Astrocyte (in vitro differentiated cells and primary cell): ENCODE measurements at regions not wholly inside any gene's neighbourhood (a gene's known extent, or its start where the extent isn't known, plus 50 kb on each side); places are given as distances from the start of the nearest gene placed in this dataset.

Source experiments
- DNase-seq: peaks from one replicate; pipeline ENCODE4 v3.0.0-alpha.2; 2010; ENCODE audit warnings: low read depth
- FAIRE-seq: peaks from 2 replicates; lab custom pipeline; 2011; peaks lifted over from hg19 to GRCh38; lab: Jason Lieb, UNC
- H2AFZ ChIP-seq: 2 replicates; pipeline ENCODE4 v1.6.0; 2012; ENCODE audit warnings: low read depth, low read length, inconsistent platforms
- H3K27ac ChIP-seq: 2 replicates; pipeline ENCODE4 v1.5.1; 2011; ENCODE audit warnings: low read depth, low read length, inconsistent platforms
- H3K27me3 ChIP-seq: 2 replicates; pipeline ENCODE4 v1.6.0; 2011; ENCODE audit warnings: low read length, inconsistent platforms; ENCODE audit not compliant: insufficient read depth
- H3K36me3 ChIP-seq: 2 replicates; pipeline ENCODE4 v1.5.1; 2011; ENCODE audit warnings: low read length, inconsistent platforms; ENCODE audit not compliant: insufficient read depth
- H3K4me1 ChIP-seq: 2 replicates; pipeline ENCODE4 v1.5.1; 2011; ENCODE audit warnings: low read length, inconsistent platforms; ENCODE audit not compliant: insufficient read depth
- H3K4me2 ChIP-seq: 2 replicates; pipeline ENCODE4 v1.6.0; 2012; ENCODE audit warnings: low read length, inconsistent platforms
- H3K4me3 ChIP-seq: 2 replicates; pipeline ENCODE4 v1.5.1; 2011; ENCODE audit warnings: low read depth, mild to moderate bottlenecking, low read length, inconsistent platforms; ENCODE audit not compliant: insufficient read depth
- H3K79me2 ChIP-seq: 2 replicates; pipeline ENCODE4 v1.6.0; 2012; ENCODE audit warnings: mild to moderate bottlenecking, low read length, inconsistent platforms; ENCODE audit not compliant: insufficient read depth
- H3K9ac ChIP-seq: 2 replicates; pipeline ENCODE4 v1.6.0; 2012; ENCODE audit warnings: mild to moderate bottlenecking, low read length, inconsistent platforms
- H3K9me3 ChIP-seq: 2 replicates; pipeline ENCODE4 v1.5.1; 2012; ENCODE audit warnings: low read depth, mild to moderate bottlenecking, low read length, inconsistent platforms; ENCODE audit not compliant: insufficient read depth
- H4K20me1 ChIP-seq: 2 replicates; pipeline ENCODE4 v1.6.0; 2012; ENCODE audit warnings: low read length, inconsistent platforms; ENCODE audit not compliant: insufficient read depth
- H3K27ac Mint-ChIP-seq: one replicate; pipeline ENCODE4 v1.8.0; 2021; ENCODE audit warnings: mild to moderate bottlenecking, mixed read lengths; ENCODE audit not compliant: unreplicated experiment
- H3K27me3 Mint-ChIP-seq: one replicate; pipeline ENCODE4 v1.8.0; 2021; ENCODE audit warnings: low read depth, mixed read lengths; ENCODE audit not compliant: unreplicated experiment
- H3K36me3 Mint-ChIP-seq: one replicate; pipeline ENCODE4 v1.8.0; 2021; ENCODE audit warnings: low read depth, mixed read lengths; ENCODE audit not compliant: unreplicated experiment
- H3K4me1 Mint-ChIP-seq: one replicate; pipeline ENCODE4 v1.8.0; 2021; ENCODE audit warnings: low read depth, mixed read lengths; ENCODE audit not compliant: unreplicated experiment
- H3K4me3 Mint-ChIP-seq: one replicate; pipeline ENCODE4 v1.8.0; 2021; ENCODE audit warnings: mild to moderate bottlenecking, moderate library complexity, mixed read lengths; ENCODE audit not compliant: unreplicated experiment
- H3K9me3 Mint-ChIP-seq: one replicate; pipeline ENCODE4 v1.8.0; 2021; ENCODE audit warnings: mild to moderate bottlenecking, mixed read lengths; ENCODE audit not compliant: unreplicated experiment
- CTCF ChIP-seq: IDR thresholded peaks from 2 replicates; pipeline ENCODE4 v1.5.1; 2011; ENCODE audit warnings: low read depth, mild to moderate bottlenecking, inconsistent platforms, low read length, moderate library complexity; ENCODE audit not compliant: insufficient read depth
- EZH2 ChIP-seq: IDR thresholded peaks from 2 replicates; pipeline ENCODE4 v1.6.1; 2012; ENCODE audit warnings: mild to moderate bottlenecking, low read length, inconsistent platforms; ENCODE audit not compliant: insufficient read depth

DNA sequence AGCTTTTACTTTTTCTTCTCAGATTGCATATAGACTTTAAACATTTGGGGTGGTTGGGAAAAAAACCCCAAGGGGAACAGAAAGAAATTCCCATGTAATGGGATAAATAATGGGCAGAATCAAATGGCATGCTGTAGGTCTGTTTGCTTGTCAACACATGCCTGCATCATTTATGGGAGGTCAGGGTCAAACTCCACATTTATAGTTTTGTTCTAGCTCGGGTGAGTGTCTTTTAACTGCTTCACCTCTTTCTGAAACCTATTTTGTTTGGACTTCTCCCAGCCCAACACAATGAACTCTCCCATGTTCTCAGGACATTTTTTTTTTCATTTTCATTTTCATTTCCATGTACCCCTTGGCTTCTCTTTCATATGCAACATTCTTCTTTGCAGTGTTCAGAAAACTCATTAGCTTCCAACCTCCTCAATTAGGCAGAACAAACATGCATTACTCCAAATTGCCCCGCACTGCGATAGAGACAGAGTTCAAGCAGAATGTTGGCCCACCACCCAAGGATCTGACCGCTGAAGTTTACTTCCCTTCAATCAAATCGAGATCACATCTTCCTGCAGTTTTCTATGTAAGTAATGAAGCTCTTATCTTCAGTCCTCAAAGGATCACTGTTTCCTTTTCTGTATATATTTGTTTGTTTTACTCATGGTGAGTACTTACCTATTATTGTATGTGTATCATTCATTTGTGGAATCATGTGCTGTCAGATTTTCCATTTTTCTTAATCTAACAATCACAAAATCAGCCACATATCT is 354.6 kb downstream of the ZSWIM6 start:
- Histone ChIP-seq H3K4me2 (no peak overlapping the region), H3K36me3 (no peaks in the 10 kb centered on the region), H3K9me3 (no peaks in the 10 kb centered on the region), H3K27ac (no peak overlapping the region), H2AFZ (no peak overlapping the region), H3K4me3 (no peak overlapping the region), H3K4me1 (no peaks in the 10 kb centered on the region), H3K9ac (no peak overlapping the region), H4K20me1 (no peaks in the 10 kb centered on the region), H3K27me3 (no peaks in the 10 kb centered on the region), H3K79me2 (no peaks in the 10 kb centered on the region)
- TF ChIP-seq EZH2 (no peak), CTCF (no peak)
- no peak for FAIRE-seq
- H3K27ac Mint-ChIP-seq = no peak overlapping the region
- peaks cover 1% of the 10 kb centered on the region for H3K9me3 Mint-ChIP-seq
- H3K27me3 Mint-ChIP-seq = peaks cover 3% of the 10 kb centered on the region
- no peaks in the 10 kb centered on the region for H3K36me3 Mint-ChIP-seq
- peaks cover 14% of the 10 kb centered on the region for H3K4me1 Mint-ChIP-seq
- no peak for DNase-seq
- H3K4me3 Mint-ChIP-seq = no peak overlapping the region

GRCh38 chr5:61687371-61687770 is 355.3 kb downstream of the ZSWIM6 start:
- Histone ChIP-seq H3K36me3 (no peaks in the 10 kb centered on the region), H4K20me1 (no peaks in the 10 kb centered on the region), H3K9me3 (no peaks in the 10 kb centered on the region), H3K4me3 (no peak overlapping the region), H3K4me1 (no peaks in the 10 kb centered on the region), H3K4me2 (no peak overlapping the region), H3K27ac (no peak overlapping the region), H2AFZ (no peak overlapping the region), H3K79me2 (no peaks in the 10 kb centered on the region), H3K9ac (no peak overlapping the region), H3K27me3 (no peaks in the 10 kb centered on the region)
- Mint-ChIP-seq H3K4me3 (no peak overlapping the region), H3K9me3 (peaks cover 1% of the 10 kb centered on the region), H3K4me1 (peaks cover 14% of the 10 kb centered on the region), H3K27ac (no peak overlapping the region), H3K27me3 (peaks cover 3% of the 10 kb centered on the region), H3K36me3 (no peaks in the 10 kb centered on the region)
- peak; percentile 31 for DNase-seq
- no peak for TF ChIP-seq CTCF
- no peak for TF ChIP-seq EZH2
- FAIRE-seq = no peak

DNA sequence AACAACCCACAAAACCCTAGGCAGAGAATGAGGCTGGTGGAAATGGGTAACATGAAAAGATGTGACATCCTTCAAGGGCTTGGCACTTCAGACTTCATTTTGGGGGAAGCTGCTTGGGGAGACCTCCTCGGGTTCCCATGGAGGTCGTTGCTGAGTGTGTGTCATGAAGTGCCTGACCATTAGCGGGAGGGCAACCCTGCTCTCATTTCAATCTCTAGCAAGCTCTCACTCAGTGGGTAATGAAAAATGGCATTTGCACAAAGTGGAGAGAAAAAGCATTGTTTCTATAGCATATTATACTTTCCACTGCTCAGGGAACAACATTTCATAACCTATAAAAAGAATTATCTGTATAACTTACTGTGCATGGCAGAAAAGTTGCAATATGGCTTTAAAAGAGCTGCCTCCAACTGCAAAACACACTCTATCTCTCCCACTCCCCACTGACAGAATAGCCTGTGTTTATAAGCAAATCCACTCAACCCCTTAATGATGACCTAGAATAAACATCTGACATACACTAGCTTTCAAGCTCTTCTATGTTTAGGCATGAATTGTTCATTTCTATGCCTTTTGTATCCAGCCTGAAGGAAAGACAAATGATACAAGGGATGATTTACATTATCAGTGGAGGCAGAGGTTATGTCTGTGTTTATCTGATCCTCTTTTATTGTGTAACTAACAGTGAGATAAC is 357.2 kb downstream of the ZSWIM6 start:
- no peak overlapping the region for H3K9ac ChIP-seq
- H3K36me3 Mint-ChIP-seq = no peaks in the 10 kb centered on the region
- no peak for FAIRE-seq
- H3K27me3 Mint-ChIP-seq = peaks cover 3% of the 10 kb centered on the region
- H3K36me3 ChIP-seq = no peaks in the 10 kb centered on the region
- TF ChIP-seq EZH2 (no peak), CTCF (no peak)
- no peaks in the 10 kb centered on the region for H3K9me3 ChIP-seq
- no peaks in the 10 kb centered on the region for H3K4me1 ChIP-seq
- DNase-seq = no peak
- no peak overlapping the region for H3K27ac ChIP-seq
- no peak overlapping the region for H3K4me2 ChIP-seq
- H3K79me2 ChIP-seq = no peaks in the 10 kb centered on the region
- H3K4me3 ChIP-seq = no peak overlapping the region
- H3K4me1 Mint-ChIP-seq = peaks cover 14% of the 10 kb centered on the region
- H3K4me3 Mint-ChIP-seq = no peak overlapping the region
- H3K27me3 ChIP-seq = no peaks in the 10 kb centered on the region
- no peak overlapping the region for H2AFZ ChIP-seq
- H3K27ac Mint-ChIP-seq = no peak overlapping the region
- peaks cover 1% of the 10 kb centered on the region for H3K9me3 Mint-ChIP-seq
- no peaks in the 10 kb centered on the region for H4K20me1 ChIP-seq
